Endothelial cell of umbilical vein (primary cell): ENCODE measurements at regions not wholly inside any gene's neighbourhood (a gene's known extent, or its start where the extent isn't known, plus 50 kb on each side); places are given as distances from the start of the nearest gene placed in this dataset.

ENCODE experiments used
- EZH2 ChIP-seq: IDR thresholded peaks from 2 replicates; pipeline ENCODE4 v1.6.1; 2012; ENCODE audit warnings: borderline replicate concordance, low read depth, mild to moderate bottlenecking, moderate library complexity, low read length, inconsistent platforms; ENCODE audit not compliant: severe bottlenecking
- GATA2 ChIP-seq: IDR thresholded peaks from 2 replicates; pipeline ENCODE4 v1.7.0; 2011; ENCODE audit warnings: low read depth, mild to moderate bottlenecking, moderate library complexity, mixed read lengths, low read length; ENCODE audit not compliant: insufficient read length, insufficient read depth
- POLR2A ChIP-seq: IDR thresholded peaks from 2 replicates; pipeline ENCODE4 v1.6.1; 2012; ENCODE audit warnings: low read depth, mild to moderate bottlenecking, control low read depth, low read length
- POLR2AphosphoS5 ChIP-seq: IDR thresholded peaks from 2 replicates; pipeline ENCODE4 v1.6.1; 2012; ENCODE audit warnings: low read depth, mild to moderate bottlenecking, control low read depth, low read length, moderate library complexity; ENCODE audit not compliant: insufficient read depth
- TF ChIP-seq, protein P1 (sequence below), 2 donors: IDR thresholded peaks; 1 replicate in 1 of 2; 2 replicates in 1 of 2; pipeline ENCODE4 v1.5.1; 2011; ENCODE audit warnings: low read length in 2 of 2, mild to moderate bottlenecking in 2 of 2, moderate library complexity in 2 of 2, control low read depth in 1 of 2, inconsistent platforms in 1 of 2, low read depth in 1 of 2; ENCODE audit not compliant: insufficient read depth in 1 of 2; ENCODE audit errors: extremely low read depth in 1 of 2
- TF ChIP-seq, protein P2 (sequence below): IDR thresholded peaks from 2 replicates; pipeline ENCODE4 v1.6.1; 2011; ENCODE audit not compliant: insufficient read depth, insufficient read length

DNA sequence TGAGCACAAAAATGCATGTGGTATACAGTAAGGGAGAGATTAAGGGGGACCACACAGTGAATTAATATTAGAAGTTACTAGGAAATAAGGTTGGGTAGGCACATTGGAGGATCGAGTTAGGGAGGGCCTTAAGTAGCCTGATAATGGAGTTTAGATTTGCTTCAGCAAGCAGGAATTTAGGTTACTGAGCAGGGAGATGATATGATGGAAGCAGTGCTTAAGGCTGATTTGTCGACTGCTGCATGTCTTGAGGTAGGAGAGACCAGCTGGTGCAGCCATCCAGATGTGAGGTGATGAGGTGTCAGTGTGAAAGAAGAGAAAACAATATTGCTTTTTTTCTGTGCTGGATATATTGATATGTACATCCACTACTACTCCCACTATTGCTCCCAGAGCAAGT lies 55.2 kb upstream of the ACTBL2 start:
- TF ChIP-seq, protein P1, sequence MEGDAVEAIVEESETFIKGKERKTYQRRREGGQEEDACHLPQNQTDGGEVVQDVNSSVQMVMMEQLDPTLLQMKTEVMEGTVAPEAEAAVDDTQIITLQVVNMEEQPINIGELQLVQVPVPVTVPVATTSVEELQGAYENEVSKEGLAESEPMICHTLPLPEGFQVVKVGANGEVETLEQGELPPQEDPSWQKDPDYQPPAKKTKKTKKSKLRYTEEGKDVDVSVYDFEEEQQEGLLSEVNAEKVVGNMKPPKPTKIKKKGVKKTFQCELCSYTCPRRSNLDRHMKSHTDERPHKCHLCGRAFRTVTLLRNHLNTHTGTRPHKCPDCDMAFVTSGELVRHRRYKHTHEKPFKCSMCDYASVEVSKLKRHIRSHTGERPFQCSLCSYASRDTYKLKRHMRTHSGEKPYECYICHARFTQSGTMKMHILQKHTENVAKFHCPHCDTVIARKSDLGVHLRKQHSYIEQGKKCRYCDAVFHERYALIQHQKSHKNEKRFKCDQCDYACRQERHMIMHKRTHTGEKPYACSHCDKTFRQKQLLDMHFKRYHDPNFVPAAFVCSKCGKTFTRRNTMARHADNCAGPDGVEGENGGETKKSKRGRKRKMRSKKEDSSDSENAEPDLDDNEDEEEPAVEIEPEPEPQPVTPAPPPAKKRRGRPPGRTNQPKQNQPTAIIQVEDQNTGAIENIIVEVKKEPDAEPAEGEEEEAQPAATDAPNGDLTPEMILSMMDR (IDR thresholded peaks at IDR 0.05; ENCODE audit: extremely low read depth in 1 of 2, insufficient read depth in 1 of 2, low read depth in 1 of 2, low read length in 2 of 2): no peak
- TF ChIP-seq POLR2A (no peak), GATA2 (no peak), POLR2AphosphoS5 (no peak), EZH2 (no peak)
- TF ChIP-seq, protein P2, sequence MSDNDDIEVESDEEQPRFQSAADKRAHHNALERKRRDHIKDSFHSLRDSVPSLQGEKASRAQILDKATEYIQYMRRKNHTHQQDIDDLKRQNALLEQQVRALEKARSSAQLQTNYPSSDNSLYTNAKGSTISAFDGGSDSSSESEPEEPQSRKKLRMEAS: no peak
